ENCODE measurements at regions not wholly inside any gene's neighbourhood (a gene's known extent, or its start where the extent isn't known, plus 50 kb on each side); places are given as distances from the start of the nearest gene placed in this dataset.

DNA sequence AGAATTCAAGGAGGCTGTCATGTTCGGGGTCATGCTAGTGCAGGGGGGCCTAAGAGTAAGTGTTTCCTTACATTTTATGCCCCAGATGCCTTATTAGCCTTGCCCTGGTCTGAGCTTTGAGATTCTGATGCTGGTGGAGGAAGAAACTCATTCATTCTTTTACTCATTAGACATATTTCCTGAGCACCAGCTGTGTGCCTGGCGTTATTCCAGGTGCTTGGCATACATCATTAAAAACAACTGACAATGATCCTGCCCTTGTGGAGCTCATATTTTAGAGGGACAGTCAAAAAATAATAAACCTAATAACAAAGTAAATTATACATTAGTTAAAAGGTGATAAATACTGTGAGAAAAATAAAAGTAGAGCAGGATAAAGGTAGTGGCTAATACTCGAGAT, 138.9 kb upstream of the SGCD start:
- TF ChIP-seq POLR2AphosphoS5 (IDR thresholded peaks at IDR 0.05; ENCODE audit: insufficient read depth, low read depth, low read length) (no peak), MYC (IDR thresholded peaks at IDR 0.05; ENCODE audit: low read depth, low read length) (no peak), GATA2 (IDR thresholded peaks at IDR 0.05; ENCODE audit: insufficient read depth, insufficient read length, low read depth, low read length) (no peak), JUN (IDR thresholded peaks at IDR 0.05; ENCODE audit: borderline replicate concordance, insufficient read depth, insufficient read length, low read depth) (no peak), FOS (IDR thresholded peaks at IDR 0.05; ENCODE audit: borderline replicate concordance, insufficient read depth, low read length) (no peak), POLR2A (IDR thresholded peaks at IDR 0.05; ENCODE audit: low read depth, low read length) (no peak), EZH2 (IDR thresholded peaks at IDR 0.05; ENCODE audit: borderline replicate concordance, low read depth, low read length, severe bottlenecking) (no peak)
- TF ChIP-seq, protein P1, sequence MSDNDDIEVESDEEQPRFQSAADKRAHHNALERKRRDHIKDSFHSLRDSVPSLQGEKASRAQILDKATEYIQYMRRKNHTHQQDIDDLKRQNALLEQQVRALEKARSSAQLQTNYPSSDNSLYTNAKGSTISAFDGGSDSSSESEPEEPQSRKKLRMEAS (IDR thresholded peaks at IDR 0.05; ENCODE audit: insufficient read depth, insufficient read length): no peak
- TF ChIP-seq, protein P2, sequence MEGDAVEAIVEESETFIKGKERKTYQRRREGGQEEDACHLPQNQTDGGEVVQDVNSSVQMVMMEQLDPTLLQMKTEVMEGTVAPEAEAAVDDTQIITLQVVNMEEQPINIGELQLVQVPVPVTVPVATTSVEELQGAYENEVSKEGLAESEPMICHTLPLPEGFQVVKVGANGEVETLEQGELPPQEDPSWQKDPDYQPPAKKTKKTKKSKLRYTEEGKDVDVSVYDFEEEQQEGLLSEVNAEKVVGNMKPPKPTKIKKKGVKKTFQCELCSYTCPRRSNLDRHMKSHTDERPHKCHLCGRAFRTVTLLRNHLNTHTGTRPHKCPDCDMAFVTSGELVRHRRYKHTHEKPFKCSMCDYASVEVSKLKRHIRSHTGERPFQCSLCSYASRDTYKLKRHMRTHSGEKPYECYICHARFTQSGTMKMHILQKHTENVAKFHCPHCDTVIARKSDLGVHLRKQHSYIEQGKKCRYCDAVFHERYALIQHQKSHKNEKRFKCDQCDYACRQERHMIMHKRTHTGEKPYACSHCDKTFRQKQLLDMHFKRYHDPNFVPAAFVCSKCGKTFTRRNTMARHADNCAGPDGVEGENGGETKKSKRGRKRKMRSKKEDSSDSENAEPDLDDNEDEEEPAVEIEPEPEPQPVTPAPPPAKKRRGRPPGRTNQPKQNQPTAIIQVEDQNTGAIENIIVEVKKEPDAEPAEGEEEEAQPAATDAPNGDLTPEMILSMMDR (IDR thresholded peaks at IDR 0.05; ENCODE audit: extremely low read depth in 1 of 2, insufficient read depth in 1 of 2, low read depth in 1 of 2, low read length in 2 of 2): no peak
- Histone ChIP-seq H4K20me1 (replicated peaks; ENCODE audit: control insufficient read depth, extremely low read depth, insufficient read depth, low read length) (no peaks in the 10 kb centered on the region), H3K9ac (replicated peaks; ENCODE audit: extremely low read depth, insufficient read depth, low read length) (no peak overlapping the region), H3K4me2 (ENCODE audit: insufficient read depth, low read length) (no peak overlapping the region), H3K27me3 (ENCODE audit: control insufficient read depth in 2 of 2, insufficient read depth in 2 of 2, low read length in 2 of 2) (no peaks in the 10 kb centered on the region), H3K9me3 (replicated peaks; ENCODE audit: control insufficient read depth, insufficient read depth, low read length) (peaks cover 4% of the 10 kb centered on the region), H3K79me2 (ENCODE audit: control insufficient read depth, insufficient read depth, low read length) (no peaks in the 10 kb centered on the region), H3K4me1 (ENCODE audit: control insufficient read depth, extremely low read depth, insufficient read depth, low read length) (no peaks in the 10 kb centered on the region), H3K4me3 (replicated peaks in 1 of 3; ENCODE audit: insufficient read depth in 1 of 3, low read depth in 1 of 3, low read length in 3 of 3) (no peak overlapping the region), H3K27ac (ENCODE audit: insufficient read depth, low read depth, low read length) (no peak overlapping the region), H3K36me3 (ENCODE audit: control insufficient read depth in 2 of 2, extremely low read depth in 1 of 2, insufficient read depth in 2 of 2, low read length in 2 of 2) (no peaks in the 10 kb centered on the region), H3K9me1 (replicated peaks; ENCODE audit: control insufficient read depth, extremely low read depth, insufficient read depth, low read length) (no peaks in the 10 kb centered on the region), H2AFZ (ENCODE audit: low read depth, low read length) (no peak overlapping the region)
- intact Hi-C loops (cut with micrococcal nuclease): no loop called here
- BruUV-seq (replicated peaks): no TSS peak
- DNase-seq (ENCODE audit: low read depth, low spot score): no peak
- no peak for FAIRE-seq
- ChIA-PET CTCF (no interaction called here), POLR2A (no interaction called here)
- dilution Hi-C loops (cut with MboI; ENCODE audit: extremely low pct_ligation_motif_present, low sequenced_read_pairs): no loop called here

Data from endothelial cell of umbilical vein (primary cell).